K562 (cell line): ENCODE measurements at regions not wholly inside any gene's neighbourhood (a gene's known extent, or its start where the extent isn't known, plus 50 kb on each side); places are given as distances from the start of the nearest gene placed in this dataset.

ENCODE experiments used
- ATAC-seq: fragments of 200-7000 bp; cut with Tn5 transposase; 3 replicates; pipeline ENCODE4 v1.9.1; 2020; ENCODE audit warnings: moderate library complexity
- BruUV-seq: library from RNA; stranded (reverse); fragments of 400-500 nt; replicated peaks from 2 replicates; lab custom pipeline; 2021; lab: Mats Ljungman, UMichigan
- CTCF ChIA-PET: fragments of 300-600 bp; formaldehyde crosslinking; extraction: SDS; loops from one replicate; lab custom pipeline; 2021; ENCODE audit warnings: low intra/inter-chr PET ratio; lab: Yijun Ruan, JAX
- POLR2A ChIA-PET: fragments of 300-600, 350-650 bp; sonication (Branson Sonifier 250); formaldehyde crosslinking; extraction: SDS; loops from one replicate; lab custom pipeline; 2021; ENCODE audit warnings: antibody characterized with exemption, inconsistent platforms; lab: Yijun Ruan, JAX
- DNase-seq, 4 experiments: peaks; one replicate each; pipeline versions ENCODE4 v3.0.0 to v3.0.0-alpha.2; 2011 to 2018; ENCODE audit warnings: low spot score in 3 of 4, mixed read lengths in 3 of 4; ENCODE audit errors: extremely low read depth in 1 of 4
- FAIRE-seq: peaks from 2 replicates; lab custom pipeline; 2011; peaks lifted over from hg19 to GRCh38; lab: Jason Lieb, UNC
- H2AFZ ChIP-seq: 2 replicates; pipeline ENCODE4 v1.6.0; 2011; ENCODE audit warnings: low read depth, low read length, control low read depth, inconsistent platforms
- H3K27ac ChIP-seq: fragments of 200-600 bp; 3 replicates; pipeline ENCODE4 v1.8.0; 2011; ENCODE audit warnings: low read depth, mild to moderate bottlenecking, control low read depth, inconsistent platforms, low read length, moderate library complexity, mixed read lengths; ENCODE audit errors: extremely low read depth
- H3K27me3 ChIP-seq, 2 experiments: fragments of 300-600 bp in 1 of 2; 2 replicates in 1 of 2; 3 replicates in 1 of 2; pipeline versions ENCODE4 v1.6.0 to v1.8.0; 2011; ENCODE audit warnings: inconsistent platforms in 2 of 2, low read length in 2 of 2, mild to moderate bottlenecking in 1 of 2, mixed read lengths in 1 of 2, moderate library complexity in 1 of 2; ENCODE audit not compliant: control insufficient read depth in 2 of 2, insufficient read depth in 2 of 2
- H3K36me3 ChIP-seq: fragments of 300-600 bp; 3 replicates; pipeline ENCODE4 v1.8.0; 2011; ENCODE audit warnings: mild to moderate bottlenecking, low read length, inconsistent platforms; ENCODE audit not compliant: control insufficient read depth, insufficient read depth
- H3K4me1 ChIP-seq, 2 experiments: fragments of 200-600 bp in 1 of 2; replicated peaks in 1 of 2; 2 replicates in 1 of 2; 3 replicates in 1 of 2; pipeline versions ENCODE4 v1.5.1 to v1.8.0; 2011; ENCODE audit warnings: inconsistent platforms in 2 of 2, low read length in 2 of 2, mild to moderate bottlenecking in 1 of 2, mixed read lengths in 1 of 2, moderate library complexity in 1 of 2; ENCODE audit not compliant: control insufficient read depth in 2 of 2, insufficient read depth in 2 of 2
- H3K4me2 ChIP-seq: 2 replicates; pipeline ENCODE4 v1.6.1; 2011; ENCODE audit warnings: low read length, control low read depth, inconsistent platforms, mixed read lengths; ENCODE audit not compliant: insufficient read depth
- H3K4me3 ChIP-seq: fragments of 200-600 bp; sonication (generic), shearing (Covaris generic); 2 replicates; pipeline ENCODE4 v1.5.1; 2016; ENCODE audit warnings: control low read depth, inconsistent platforms
- H3K79me2 ChIP-seq: fragments of 200-600 bp; 3 replicates; pipeline ENCODE4 v1.8.0; 2011; ENCODE audit warnings: low read length, inconsistent platforms; ENCODE audit not compliant: control insufficient read depth, insufficient read depth
- H3K9ac ChIP-seq, 2 experiments: 2 replicates each; pipeline versions ENCODE4 v1.6.0 to v1.6.1; 2011; ENCODE audit warnings: low read depth in 2 of 2, low read length in 2 of 2, control low read depth in 1 of 2, inconsistent platforms in 1 of 2, mild to moderate bottlenecking in 1 of 2, mixed read lengths in 1 of 2; ENCODE audit not compliant: insufficient read depth in 1 of 2
- H3K9me1 ChIP-seq: one replicate; pipeline ENCODE4 v1.6.0; 2011; ENCODE audit warnings: inconsistent platforms, mild to moderate bottlenecking, low read length, moderate library complexity; ENCODE audit not compliant: control insufficient read depth, insufficient read depth
- H3K9me3 ChIP-seq: replicated peaks from 2 replicates; pipeline ENCODE4 v1.5.1; 2011; ENCODE audit warnings: low read depth, low read length, inconsistent platforms; ENCODE audit not compliant: control insufficient read depth, insufficient read depth
- H4K20me1 ChIP-seq: replicated peaks from 2 replicates; pipeline ENCODE4 v1.6.1; 2011; ENCODE audit warnings: low read length, inconsistent platforms, mixed read lengths; ENCODE audit not compliant: control insufficient read depth, insufficient read depth
- CBX3 ChIP-seq, 2 experiments: IDR thresholded peaks; 1 replicate in 1 of 2; 2 replicates in 1 of 2; pipeline ENCODE4 v1.6.1; 2012; ENCODE audit warnings: inconsistent platforms in 2 of 2, low read length in 2 of 2, borderline replicate concordance in 1 of 2, control low read depth in 1 of 2
- DNMT1 ChIP-seq: fragments of 450-650 bp; IDR thresholded peaks from 2 replicates; pipeline ENCODE4 v1.6.1; 2016; ENCODE audit warnings: antibody characterized with exemption, mild to moderate bottlenecking
- EP400 ChIP-seq: fragments of 450-650 bp; IDR thresholded peaks from 2 replicates; pipeline ENCODE4 v1.6.1; 2017; ENCODE audit warnings: antibody characterized with exemption, mild to moderate bottlenecking, moderate library complexity
- ETS2 ChIP-seq: IDR thresholded peaks from 2 replicates; pipeline ENCODE4 v1.6.1; 2016; ENCODE audit warnings: borderline replicate concordance, missing genetic modification characterization, mild to moderate bottlenecking, moderate library complexity, missing compliant biosample characterization; ENCODE audit not compliant: poor library complexity, severe bottlenecking
- HIVEP1 ChIP-seq: fragments of 250-450 bp; sonication (Bioruptor Pico); IDR thresholded peaks from 2 replicates; pipeline ENCODE4 v1.4.0; 2020; ENCODE audit warnings: mild to moderate bottlenecking
- MAZ ChIP-seq, 2 experiments: fragments of 450-650 bp in 1 of 2; sonication (generic) in 1 of 2; formaldehyde crosslinking; IDR thresholded peaks in 1 of 2; conservative IDR thresholded peaks in 1 of 2; 2 replicates each; pipeline versions ENCODE4 v1.4.0 to v1.5.0; 2020; ENCODE audit warnings: mild to moderate bottlenecking in 1 of 2, missing genetic modification reagents in 1 of 2
- NELFE ChIP-seq: IDR thresholded peaks from 2 replicates; pipeline ENCODE4 v1.6.1; 2011; ENCODE audit warnings: mild to moderate bottlenecking; ENCODE audit not compliant: insufficient read depth, insufficient read length
- PTBP1 ChIP-seq: fragments of 200-400 bp; formaldehyde crosslinking; IDR thresholded peaks from 2 replicates; pipeline ENCODE4 v1.6.1; 2017; ENCODE audit warnings: low read depth, low read length
- SAFB ChIP-seq: fragments of 200-400 bp; formaldehyde crosslinking; IDR thresholded peaks from 2 replicates; pipeline ENCODE4 v1.6.1; 2017; ENCODE audit warnings: low read depth, low read length, borderline replicate concordance
- STAT5A ChIP-seq: IDR thresholded peaks from 2 replicates; pipeline ENCODE4 v1.6.1; 2012; ENCODE audit warnings: low read length, inconsistent platforms, borderline replicate concordance
- TARDBP ChIP-seq: fragments of 450-650 bp; IDR thresholded peaks from 2 replicates; pipeline ENCODE4 v1.6.1; 2016
- TEAD4 ChIP-seq, 2 experiments: sonication (generic) in 1 of 2; formaldehyde crosslinking in 1 of 2; IDR thresholded peaks; 2 replicates each; pipeline versions ENCODE4 v1.6.1 to v1.8.0; 2012 to 2022; ENCODE audit warnings: borderline replicate concordance in 1 of 2, inconsistent platforms in 1 of 2, low read length in 1 of 2, mild to moderate bottlenecking in 1 of 2, missing genetic modification reagents in 1 of 2
- ZNF407 ChIP-seq: fragments of 450-650 bp; IDR thresholded peaks from 2 replicates; pipeline ENCODE4 v1.6.1; 2016; ENCODE audit warnings: low read depth
- ZNF589 ChIP-seq: fragments of 200-800 bp; sonication (Bioruptor generic); IDR thresholded peaks from 2 replicates; pipeline ENCODE4 v1.6.1; 2016; ENCODE audit warnings: low read depth, missing genetic modification characterization, missing compliant biosample characterization
- WGBS: fragments of 100-300 bp; shearing (Covaris generic); methylation state at CpG from one replicate; pipeline ENCODE4 v1.1.6; 2016; ENCODE audit warnings: low coverage, mixed read lengths; ENCODE audit not compliant: insufficient coverage; ENCODE audit errors: missing lambda C conversion rate; 5-methylcytosine and 5-hydroxymethylcytosine counted together
- in situ Hi-C: fragments of 300-500 bp; cut with MboI; formaldehyde crosslinking; loops from 4 replicates; pipeline ENCODE4 v1.15.0; 2018; ENCODE audit warnings: inconsistent platforms, mixed read lengths
- intact Hi-C: fragments of 100-400 bp; cut with micrococcal nuclease; formaldehyde crosslinking; loops from 2 replicates; pipeline ENCODE4 v1.14.2; 2022

GRCh38 chr18:40453903-40454302 is 1501.1 kb upstream of the PIK3C3 start (continued):
- no peak for TF ChIP-seq ZNF407

- no peaks in the 10 kb centered on the region; the same call in none of the 2 replicates for H3K9me3 ChIP-seq
- no TSS peak for BruUV-seq
- no peak overlapping the region for H2AFZ ChIP-seq
- no peaks in the 10 kb centered on the region for H3K36me3 ChIP-seq
- no peak overlapping the region for H3K4me2 ChIP-seq
- DNase-seq = no peak
- no peak overlapping the region for H3K9ac ChIP-seq
- H4K20me1 ChIP-seq = no peaks in the 10 kb centered on the region
- WGBS = 0% methylated on average over 2 of the region's 2 CpGs
- no peaks in the 10 kb centered on the region for H3K79me2 ChIP-seq
- intact Hi-C loops = no loop called here
- ATAC-seq = no peak
- H3K27ac ChIP-seq = no peak overlapping the region
- H3K9me1 ChIP-seq = no peaks in the 10 kb centered on the region
- in situ Hi-C loops = no loop called here
- ChIA-PET CTCF (no interaction called here), POLR2A (no interaction called here)
- H3K4me3 ChIP-seq = no peak overlapping the region
- H3K27me3 ChIP-seq = no peaks in the 10 kb centered on the region
- no peaks in the 10 kb centered on the region for H3K4me1 ChIP-seq
- FAIRE-seq = no peak
- TF ChIP-seq ZNF589 (CRISPR knock-in tag) (no peak), DNMT1 (no peak), HIVEP1 (CRISPR knock-in tag) (no peak), ETS2 (no peak), CBX3 (IDR thresholded peaks at IDR 0.05; ENCODE audit: borderline replicate concordance in 1 of 2, low read length in 2 of 2) (no peak), SAFB (no peak), TEAD4 (IDR thresholded peaks at IDR 0.05; ENCODE audit: low read length) (no peak), TEAD4 (CRISPR knock-in tag; IDR thresholded peaks at IDR 0.05; ENCODE audit: borderline replicate concordance) (no peak), MAZ (CRISPR knock-in tag; conservative IDR thresholded peaks at IDR 0.05 in 1 of 2, IDR thresholded peaks at IDR 0.05 in 1 of 2) (no peak), PTBP1 (no peak), TARDBP (no peak), NELFE (no peak), EP400 (no peak), STAT5A (no peak)
Measured at GRCh38 chr18:40452599-40452998, 1502.4 kb upstream of the PIK3C3 start.
